SU-DHL-6 (cell line): ENCODE measurements at regions not wholly inside any gene's neighbourhood (a gene's known extent, or its start where the extent isn't known, plus 50 kb on each side); places are given as distances from the start of the nearest gene placed in this dataset.

Experiments
- H2AFZ ChIP-seq: fragments of 200-600 bp; sonication (generic); 2 replicates; pipeline ENCODE4 v1.6.1; 2014; ENCODE audit warnings: low read depth, mild to moderate bottlenecking, moderate library complexity, mixed read lengths, antibody characterized with exemption, low read length; ENCODE audit not compliant: severe bottlenecking
- H3F3A ChIP-seq: fragments of 200-600 bp; shearing (Covaris generic); 2 replicates; pipeline ENCODE4 v1.6.0; 2016; ENCODE audit warnings: antibody characterized with exemption, mild to moderate bottlenecking; ENCODE audit not compliant: insufficient read depth
- H3K27ac ChIP-seq: fragments of 200-600 bp; sonication (generic); 2 replicates; pipeline ENCODE4 v1.5.1; 2016; ENCODE audit warnings: low read depth, mild to moderate bottlenecking, low read length, moderate library complexity, mixed read lengths
- H3K27me3 ChIP-seq: fragments of 200-600 bp; sonication (generic), shearing (Covaris generic); 2 replicates; pipeline ENCODE4 v1.6.0; 2014; ENCODE audit warnings: mild to moderate bottlenecking, low read length
- H3K36me3 ChIP-seq: fragments of 200-600 bp; sonication (generic); 2 replicates; pipeline ENCODE4 v1.6.1; 2014; ENCODE audit warnings: mild to moderate bottlenecking, low read length, mixed read lengths
- H3K4me2 ChIP-seq: fragments of 300-600, 200-600 bp; shearing (Covaris generic), sonication (generic); 2 replicates; pipeline ENCODE4 v1.6.0; 2014; ENCODE audit warnings: low read length, low read depth, mild to moderate bottlenecking; ENCODE audit not compliant: poor library complexity, severe bottlenecking
- H3K4me3 ChIP-seq: fragments of 200-600 bp; sonication (generic); 2 replicates; pipeline ENCODE4 v1.5.1; 2014; ENCODE audit warnings: antibody characterized with exemption, low read length, mild to moderate bottlenecking, mixed read lengths; ENCODE audit not compliant: insufficient read depth, poor library complexity, severe bottlenecking
- H3K79me2 ChIP-seq: fragments of 200-600 bp; sonication (generic); 2 replicates; pipeline ENCODE4 v1.6.1; 2014; ENCODE audit warnings: mild to moderate bottlenecking, low read length, moderate library complexity; ENCODE audit not compliant: insufficient read depth
- H3K9ac ChIP-seq: fragments of 200-600 bp; sonication (generic); 2 replicates; pipeline ENCODE4 v1.7.0; 2014; ENCODE audit warnings: mild to moderate bottlenecking, low read length
- H3K9me2 ChIP-seq: fragments of 200-600 bp; sonication (generic); replicated peaks from 2 replicates; pipeline ENCODE4 v1.6.1; 2014; ENCODE audit warnings: low read length; ENCODE audit not compliant: insufficient read depth
- H3K9me3 ChIP-seq: fragments of 200-600 bp; sonication (generic); 2 replicates; pipeline ENCODE4 v1.6.1; 2014; ENCODE audit warnings: low read length, mixed read lengths; ENCODE audit not compliant: insufficient read depth
- H4K20me1 ChIP-seq: fragments of 200-600 bp; sonication (generic); 2 replicates; pipeline ENCODE4 v1.6.1; 2014; ENCODE audit warnings: low read depth, mild to moderate bottlenecking, antibody characterized with exemption, low read length, moderate library complexity, mixed read lengths
- CTCF ChIP-seq: fragments of 200-600 bp; sonication (generic); IDR thresholded peaks from one replicate; pipeline ENCODE4 v1.5.1; 2017; ENCODE audit warnings: antibody characterized with exemption, mild to moderate bottlenecking, low read length, moderate library complexity; ENCODE audit not compliant: insufficient read depth, poor library complexity, severe bottlenecking
- EZH2phosphoT487 ChIP-seq: fragments of 200-600 bp; sonication (generic), shearing (Covaris generic); conservative IDR thresholded peaks from 2 replicates; pipeline ENCODE4 v1.6.1; 2018; ENCODE audit warnings: mild to moderate bottlenecking, antibody characterized with exemption, low read length, moderate library complexity, mixed read lengths

GRCh38 chr21:16587681-16588375 is 858.0 kb downstream of the USP25 start:
- no peak overlapping the region for H3K4me2 ChIP-seq
- no peak overlapping the region for H2AFZ ChIP-seq
- H3K4me3 ChIP-seq: no peak overlapping the region
- TF ChIP-seq EZH2phosphoT487 (no peak), CTCF (no peak)
- H3K9me3 ChIP-seq: no peaks in the 10 kb centered on the region
- no peaks in the 10 kb centered on the region for H3K27me3 ChIP-seq
- H4K20me1 ChIP-seq: no peaks in the 10 kb centered on the region
- no peaks in the 10 kb centered on the region for H3K79me2 ChIP-seq
- no peaks in the 10 kb centered on the region for H3K9me2 ChIP-seq
- H3K9ac ChIP-seq: no peak overlapping the region
- no peak overlapping the region for H3K27ac ChIP-seq
- H3F3A ChIP-seq: no peaks in the 10 kb centered on the region
- H3K36me3 ChIP-seq: no peaks in the 10 kb centered on the region

- no peak overlapping the region for H3K4me3 ChIP-seq
- H3K36me3 ChIP-seq: no peaks in the 10 kb centered on the region
- H3K4me2 ChIP-seq: no peak overlapping the region
- H3K9me2 ChIP-seq: no peaks in the 10 kb centered on the region
- no peaks in the 10 kb centered on the region for H3K79me2 ChIP-seq
- H3K9ac ChIP-seq: no peak overlapping the region
- no peaks in the 10 kb centered on the region for H3K9me3 ChIP-seq
- no peaks in the 10 kb centered on the region for H3F3A ChIP-seq
- no peak overlapping the region for H3K27ac ChIP-seq
- TF ChIP-seq CTCF (no peak), EZH2phosphoT487 (no peak)
- H3K27me3 ChIP-seq: no peaks in the 10 kb centered on the region
- no peaks in the 10 kb centered on the region for H4K20me1 ChIP-seq
- H2AFZ ChIP-seq: no peak overlapping the region
These were observed 858.7 kb downstream of the USP25 start for GRCh38 chr21:16588433-16588860.

DNA sequence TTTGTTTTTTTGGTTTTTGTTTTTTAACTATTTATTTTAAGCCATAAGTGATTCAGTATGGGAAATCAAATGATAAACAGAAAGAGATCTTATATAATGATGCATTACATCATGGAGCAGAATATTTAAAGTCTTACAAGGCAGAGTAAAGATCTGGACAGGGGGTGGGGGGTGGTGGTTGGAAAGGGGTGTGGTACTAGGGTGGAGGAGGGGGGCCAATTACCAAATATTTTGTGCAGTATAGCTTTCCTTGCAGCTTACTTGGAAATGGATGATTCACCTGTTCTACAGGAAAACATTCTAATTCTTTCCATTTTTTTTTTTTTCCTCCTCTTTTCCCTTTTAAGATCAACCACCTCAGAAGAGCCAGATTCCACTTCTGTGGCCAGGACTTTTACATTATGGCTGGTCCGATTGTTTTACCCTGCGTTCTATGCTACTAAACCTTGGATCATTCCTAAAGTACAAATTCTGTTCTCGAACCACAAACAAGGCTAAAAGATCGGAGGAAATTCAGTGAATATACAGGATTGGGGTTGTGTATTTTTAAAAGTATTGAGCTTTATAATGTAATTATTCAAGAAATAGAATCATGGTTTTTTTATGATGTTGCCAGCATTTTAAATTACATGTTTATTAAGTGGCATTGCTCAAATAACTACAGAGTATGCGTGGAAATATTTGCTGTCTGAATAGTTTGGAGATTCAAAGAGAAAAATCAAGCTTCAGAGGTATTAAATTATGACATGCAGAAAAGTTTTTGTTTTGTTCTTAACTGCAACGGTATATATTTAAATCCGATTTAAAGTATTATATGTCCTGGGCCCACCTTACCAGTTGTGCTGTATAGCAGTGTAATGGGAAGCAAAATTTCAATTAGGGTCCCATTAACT is 859.5 kb downstream of the USP25 start:
- no peak overlapping the region for H3K4me2 ChIP-seq

More for the DNA sequence above, 859.5 kb downstream of the USP25 start:
- H3K36me3 ChIP-seq: no peaks in the 10 kb centered on the region
- H3K27me3 ChIP-seq: no peaks in the 10 kb centered on the region
- TF ChIP-seq CTCF (no peak), EZH2phosphoT487 (no peak)
- no peak overlapping the region for H3K4me3 ChIP-seq
- no peak overlapping the region for H3K27ac ChIP-seq
- H3F3A ChIP-seq: no peaks in the 10 kb centered on the region
- H2AFZ ChIP-seq: no peak overlapping the region
- no peaks in the 10 kb centered on the region for H3K9me3 ChIP-seq
- H3K9me2 ChIP-seq: no peaks in the 10 kb centered on the region
- no peak overlapping the region for H3K9ac ChIP-seq
- H4K20me1 ChIP-seq: no peaks in the 10 kb centered on the region
- H3K79me2 ChIP-seq: no peaks in the 10 kb centered on the region
